Embryonic facial prominence (tissue), 1 donor: ENCODE measurements at regions not wholly inside any gene's neighbourhood (a gene's known extent, or its start where the extent isn't known, plus 50 kb on each side); places are given as distances from the start of the nearest gene placed in this dataset.
"Not testable (repeated sequence)": the region's sequence is repeated elsewhere in the genome, so short reads cannot be mapped to it uniquely, and the experiment has no call there.

Experiments
- DNase-seq: peaks from one replicate; pipeline ENCODE4 v3.0.0-alpha.2; 2016; ENCODE audit errors: extremely low spot score

DNA sequence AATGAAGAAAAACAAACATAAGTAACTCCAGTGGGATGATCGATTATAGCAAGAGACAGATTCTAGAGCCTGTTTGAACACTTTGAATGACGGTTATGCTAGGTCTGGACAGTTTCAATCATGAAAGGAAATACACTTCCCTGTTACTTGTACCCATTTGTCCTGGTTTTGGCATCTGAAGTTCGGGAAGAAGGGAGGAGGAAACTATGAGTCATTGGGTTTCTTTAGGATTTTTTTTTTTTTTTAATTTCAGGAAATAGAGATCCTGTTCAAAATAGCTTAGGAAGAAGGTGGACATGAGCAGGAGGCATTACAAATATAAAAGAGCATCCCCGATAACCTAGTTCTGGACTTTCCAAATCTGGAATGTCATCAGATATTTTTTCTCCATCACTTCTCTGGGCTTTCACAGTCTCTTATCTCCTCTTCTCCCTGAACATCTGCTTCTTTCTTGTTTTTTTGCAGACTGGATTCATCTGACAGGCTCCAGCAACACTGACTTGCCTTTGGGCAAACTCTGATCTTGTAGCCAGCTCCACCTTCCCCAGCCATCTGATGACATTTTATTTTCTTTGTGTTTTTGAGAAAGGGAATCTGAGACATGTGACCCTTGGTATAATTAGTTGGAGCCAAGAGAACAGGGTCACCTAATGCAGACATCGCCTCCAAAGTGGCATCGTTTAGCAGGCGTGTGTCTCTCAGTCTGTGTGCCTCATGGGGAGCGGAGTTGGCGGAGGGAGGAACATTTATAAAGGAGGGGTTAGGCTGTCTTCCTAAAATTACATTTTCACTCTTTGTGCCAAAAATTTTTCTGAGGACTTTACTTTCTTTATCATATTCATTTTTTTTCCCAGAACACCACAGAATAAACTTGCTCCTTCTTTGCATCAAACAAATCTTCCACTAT lies 195.3 kb upstream of the EPHA4 start:
- no peak for DNase-seq

DNA sequence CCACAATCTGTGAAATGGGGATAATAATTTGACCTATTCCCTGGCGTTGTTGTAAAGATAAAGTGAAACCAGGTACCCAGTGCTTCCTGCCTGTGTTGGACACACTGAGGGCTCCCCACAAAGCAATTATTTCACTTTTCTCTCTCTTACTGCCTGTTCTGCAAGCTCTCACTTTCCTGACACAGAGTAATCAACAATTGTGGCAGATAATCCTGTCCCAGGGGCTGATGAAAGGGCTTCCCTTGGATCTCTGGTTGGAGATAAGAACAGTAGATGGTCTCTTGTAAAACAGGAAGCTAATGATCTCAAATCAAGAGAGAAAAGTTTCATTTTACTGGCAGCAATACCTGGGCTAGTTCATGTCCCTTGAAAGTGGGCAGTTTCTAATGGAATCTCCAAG lies 190.4 kb upstream of the EPHA4 start:
- no peak for DNase-seq

DNA sequence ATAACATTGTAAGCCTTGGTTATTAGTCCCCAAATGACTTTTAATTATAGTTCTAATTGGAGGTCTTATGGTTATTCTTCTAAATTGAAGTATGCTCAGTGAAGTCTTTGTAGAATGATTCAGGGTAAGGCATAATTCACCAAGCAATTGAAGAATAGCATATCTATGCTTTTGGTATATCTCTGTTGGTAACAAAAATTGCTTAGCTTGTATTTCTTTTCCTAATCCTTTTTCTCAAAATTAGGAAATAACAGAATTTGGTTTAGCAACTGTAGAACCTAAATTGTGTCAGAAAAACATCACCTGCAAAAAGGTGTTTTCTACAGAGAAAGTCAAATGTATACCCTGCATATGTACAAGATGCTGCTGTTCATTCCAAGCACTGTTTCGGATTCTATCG lies 189.2 kb upstream of the EPHA4 start:
- no peak for DNase-seq

DNA sequence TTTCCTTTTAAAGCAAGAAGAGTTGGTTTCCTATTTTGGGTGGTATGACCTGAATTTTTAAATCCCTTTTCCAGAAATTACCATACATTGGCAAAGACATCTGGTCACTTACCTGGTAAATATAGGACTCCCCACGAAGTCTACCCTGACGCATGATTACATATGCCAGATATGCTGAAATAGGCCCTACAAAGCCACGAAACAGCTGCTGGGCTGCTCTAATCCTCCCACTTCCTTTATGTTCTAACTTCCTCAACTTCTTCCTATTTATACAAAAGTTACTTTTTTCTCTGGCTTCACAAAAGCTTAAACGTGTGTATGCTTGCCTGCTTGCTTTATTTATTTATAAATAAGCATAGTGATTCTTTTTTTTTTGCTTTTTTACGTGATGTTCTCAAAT lies 186.0 kb upstream of the EPHA4 start:
- no peak for DNase-seq

DNA sequence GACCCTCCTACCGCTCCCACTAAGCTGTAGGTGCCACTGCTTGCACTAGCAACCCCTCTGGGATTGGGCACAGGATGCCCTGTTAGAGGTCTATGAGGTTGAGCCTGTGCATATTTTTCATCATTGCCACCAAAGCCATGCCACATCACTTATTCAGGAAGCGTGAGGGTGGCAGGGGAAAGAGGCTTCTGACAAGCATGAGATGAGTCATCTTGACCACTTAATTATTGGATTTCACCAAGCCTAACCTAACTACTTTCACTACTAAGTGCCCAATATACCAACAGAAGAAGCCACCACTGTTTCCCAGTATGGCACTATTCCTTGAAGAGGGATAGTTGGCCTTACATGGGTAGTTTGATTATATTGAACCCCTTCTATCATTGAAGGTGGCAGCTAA lies 181.3 kb upstream of the EPHA4 start:
- no peak for DNase-seq

DNA sequence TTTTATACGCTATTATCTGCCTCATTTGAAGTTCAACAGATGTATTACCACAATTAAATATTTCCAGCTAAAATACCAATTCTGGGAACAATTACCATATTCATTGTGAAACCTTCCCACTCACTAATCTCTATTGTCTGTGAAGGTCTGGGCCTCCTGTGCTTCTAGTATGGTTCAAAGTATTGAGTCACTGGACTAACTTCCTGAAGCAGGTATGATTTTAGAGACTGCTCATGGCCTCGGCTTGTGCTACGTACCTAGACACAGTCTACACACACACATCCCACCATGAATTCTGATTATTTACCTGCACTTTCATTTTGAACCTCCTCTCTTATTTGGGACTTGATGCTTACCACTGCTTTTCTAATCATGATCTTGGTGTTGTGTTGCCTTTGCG lies 180.7 kb upstream of the EPHA4 start:
- DNase-seq = no peak

DNA sequence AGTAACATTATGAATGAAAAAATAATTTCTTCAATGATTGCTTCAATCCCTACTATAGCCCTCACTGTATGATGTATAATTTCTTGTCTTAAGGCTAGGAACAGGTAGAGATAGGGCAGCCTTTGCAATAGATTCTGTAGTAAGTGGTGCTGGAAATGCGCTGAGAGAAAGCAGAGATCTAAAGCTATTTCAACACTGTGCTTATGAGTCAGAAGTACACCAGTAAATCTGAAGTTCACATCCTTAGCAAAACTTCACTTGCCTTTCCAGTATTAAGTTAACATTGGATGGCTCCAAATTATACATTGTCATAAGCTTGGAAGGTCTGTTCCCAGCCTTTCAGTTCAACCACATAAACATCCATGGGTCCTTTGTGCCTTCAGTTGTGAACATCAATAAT lies 178.2 kb upstream of the EPHA4 start:
- DNase-seq = no peak

DNA sequence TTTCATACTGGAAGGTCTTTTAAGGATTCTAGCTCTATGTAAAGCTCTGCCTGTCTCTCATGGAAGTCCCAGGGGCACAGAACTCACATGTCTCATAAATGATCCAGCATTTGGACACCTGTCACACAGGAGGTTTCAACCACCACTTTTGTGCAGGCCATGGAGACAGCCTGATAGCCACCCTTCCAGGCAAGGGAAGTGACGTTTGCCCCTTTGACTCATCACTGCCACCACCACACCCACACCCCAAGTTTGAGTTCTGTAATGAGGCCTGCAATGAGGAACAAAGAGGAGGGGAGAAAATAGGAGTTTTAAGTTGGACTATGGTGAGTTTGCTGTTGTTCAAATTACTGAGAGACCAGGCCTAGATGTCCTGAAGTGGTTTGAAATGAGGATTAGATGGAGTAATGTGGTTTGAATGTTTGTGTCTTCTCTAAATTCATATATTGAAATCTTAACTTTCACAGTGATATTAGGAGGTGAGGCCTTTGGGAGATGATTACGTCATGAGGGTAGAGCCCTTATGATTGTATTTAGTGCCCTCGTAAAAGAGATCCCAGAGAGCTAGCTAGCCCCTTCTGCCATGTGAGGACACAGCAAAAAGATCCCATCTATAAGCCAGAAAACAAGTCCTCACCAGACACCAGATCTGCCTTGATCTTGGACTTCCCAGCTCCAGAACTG lies 175.3 kb upstream of the EPHA4 start:
- DNase-seq = no peak

DNA sequence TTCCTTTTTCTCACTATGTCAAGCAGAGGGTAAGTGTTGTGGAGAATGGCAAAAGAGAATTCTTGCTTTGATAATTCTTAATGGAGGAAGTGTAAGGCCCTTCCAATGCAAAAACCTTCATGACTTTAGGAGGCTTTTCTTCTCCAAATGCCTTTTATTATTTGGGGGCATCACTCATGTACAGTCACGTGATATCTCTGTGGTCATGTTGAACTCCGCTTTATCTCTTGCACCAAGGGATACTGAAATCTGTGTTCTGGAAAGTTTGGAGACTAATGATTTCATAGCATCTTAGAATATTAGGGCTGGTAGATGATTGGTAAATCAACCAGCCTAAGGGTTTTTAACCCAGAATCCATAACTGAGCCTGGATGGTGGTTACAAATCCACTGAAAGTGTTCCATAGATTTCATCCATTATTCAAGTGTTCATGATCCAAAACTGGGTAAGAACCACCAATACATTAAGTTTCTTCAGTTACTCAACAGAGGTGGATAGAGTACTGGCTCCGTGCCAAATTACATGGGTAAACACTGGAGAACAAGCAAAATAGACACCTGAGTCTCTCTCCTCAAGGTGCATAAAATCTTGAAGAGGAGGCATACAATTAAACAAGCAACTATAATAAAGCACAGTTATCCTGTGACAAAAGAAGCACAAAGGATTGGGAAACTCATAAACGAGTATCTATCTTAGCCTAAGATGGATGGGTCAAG lies 169.6 kb upstream of the EPHA4 start:
- DNase-seq = no peak

DNA sequence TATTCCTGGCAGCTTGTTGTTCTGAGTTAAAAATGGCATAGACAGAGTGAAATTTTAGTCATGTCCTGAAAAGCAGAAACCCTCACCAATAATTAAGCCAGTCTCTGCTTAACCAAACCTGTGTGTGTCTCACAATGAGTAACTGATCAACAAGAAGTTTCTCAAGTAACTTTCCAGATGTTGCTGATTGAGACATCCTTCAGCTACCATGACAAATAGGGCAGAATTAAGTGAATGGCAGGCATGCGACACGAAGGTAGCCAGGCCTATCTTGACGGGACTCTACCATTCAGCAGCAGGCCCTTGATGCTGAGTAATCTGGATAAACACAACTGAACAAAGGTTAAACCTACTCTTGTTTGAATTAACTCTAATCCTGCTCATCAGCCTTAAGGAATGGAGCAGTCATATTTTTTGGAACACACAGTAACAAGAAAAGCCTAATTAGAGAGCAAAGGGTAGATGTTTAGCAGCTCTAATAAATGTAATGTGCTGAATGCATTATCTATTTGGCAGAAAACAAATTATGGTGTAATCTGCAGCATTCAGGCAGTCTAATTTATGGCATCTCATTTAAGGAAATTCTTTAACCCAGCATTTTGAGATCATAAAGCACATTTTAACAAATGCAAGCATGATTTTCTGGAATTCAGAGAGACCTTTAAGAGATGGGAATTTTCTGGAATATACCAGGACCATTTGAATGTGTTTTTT lies 159.5 kb upstream of the EPHA4 start:
- no peak for DNase-seq

DNA sequence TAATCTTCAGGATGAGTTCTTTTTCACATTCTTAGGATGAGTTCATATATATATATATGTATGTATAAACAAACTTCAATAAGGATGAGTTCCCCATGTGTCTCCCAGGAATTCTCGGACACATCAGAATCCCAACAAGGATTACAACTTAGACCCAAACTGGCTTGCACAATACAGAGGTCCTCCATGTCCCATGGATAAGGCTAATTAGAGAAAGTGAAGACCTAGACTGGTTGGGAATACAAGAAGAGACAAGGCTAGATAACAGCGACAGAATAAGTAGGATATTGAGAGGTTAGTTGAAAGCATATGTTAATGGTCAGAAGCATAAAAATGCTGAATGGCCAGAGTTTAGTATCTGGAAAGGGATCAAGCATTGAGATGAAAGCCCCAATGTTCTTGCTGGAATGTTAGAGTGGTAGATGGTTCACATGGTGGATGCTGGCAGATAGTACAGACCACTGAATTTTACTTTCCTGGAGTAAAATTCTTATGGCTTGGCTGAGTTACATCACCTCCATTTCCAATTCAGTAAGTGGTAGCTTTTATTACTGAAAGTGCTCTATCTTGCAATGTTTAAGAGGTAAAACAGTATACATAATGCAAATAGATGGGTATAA lies 154.9 kb upstream of the EPHA4 start:
- no peak for DNase-seq

DNA sequence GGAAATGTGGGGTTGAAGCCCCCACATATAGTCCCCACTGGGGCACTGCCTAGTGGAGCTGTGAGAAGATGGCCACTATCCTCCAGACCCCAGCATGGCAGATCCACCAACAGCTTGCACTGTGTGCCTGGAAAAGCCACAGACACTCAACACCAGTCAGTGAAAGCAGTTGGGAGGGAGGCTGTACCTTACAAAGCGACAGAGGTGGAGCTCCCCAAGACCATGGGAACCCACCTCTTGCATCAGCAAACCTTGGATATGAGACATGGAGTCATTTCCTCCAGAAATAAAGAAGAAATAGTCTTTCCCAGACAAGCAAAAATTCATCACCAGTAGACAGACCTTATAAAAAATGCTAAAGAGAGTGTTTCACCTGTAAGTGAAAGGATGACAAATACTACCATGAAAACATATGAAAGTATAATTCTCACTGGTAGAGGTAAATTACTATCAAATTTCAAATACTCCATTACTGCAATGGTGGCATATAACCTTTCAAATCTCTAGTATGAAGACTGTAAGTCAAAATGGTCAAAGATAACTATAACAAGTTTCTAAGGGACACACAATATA lies 152.6 kb upstream of the EPHA4 start:
- DNase-seq = no peak

DNA sequence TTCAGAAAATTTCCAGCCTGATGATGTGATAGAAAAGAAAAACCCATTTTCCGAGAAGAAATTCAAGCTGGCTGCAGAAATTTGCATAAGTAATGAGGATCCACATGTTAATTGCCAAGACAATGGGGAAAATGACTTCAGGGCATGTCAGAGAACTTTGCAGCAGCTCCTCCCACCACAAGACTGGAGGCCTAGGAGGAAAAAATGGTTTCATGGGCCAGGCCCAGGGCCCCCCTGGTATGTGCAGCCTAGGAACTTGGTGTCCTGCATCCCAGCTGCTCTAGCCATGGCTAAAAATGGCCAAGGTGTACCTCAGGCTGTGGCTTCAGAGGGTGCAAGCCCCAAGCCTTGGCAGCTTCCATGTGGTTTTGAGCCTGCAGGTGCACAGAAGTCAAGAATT lies 152.0 kb upstream of the EPHA4 start:
- DNase-seq = not testable (repeated sequence)

DNA sequence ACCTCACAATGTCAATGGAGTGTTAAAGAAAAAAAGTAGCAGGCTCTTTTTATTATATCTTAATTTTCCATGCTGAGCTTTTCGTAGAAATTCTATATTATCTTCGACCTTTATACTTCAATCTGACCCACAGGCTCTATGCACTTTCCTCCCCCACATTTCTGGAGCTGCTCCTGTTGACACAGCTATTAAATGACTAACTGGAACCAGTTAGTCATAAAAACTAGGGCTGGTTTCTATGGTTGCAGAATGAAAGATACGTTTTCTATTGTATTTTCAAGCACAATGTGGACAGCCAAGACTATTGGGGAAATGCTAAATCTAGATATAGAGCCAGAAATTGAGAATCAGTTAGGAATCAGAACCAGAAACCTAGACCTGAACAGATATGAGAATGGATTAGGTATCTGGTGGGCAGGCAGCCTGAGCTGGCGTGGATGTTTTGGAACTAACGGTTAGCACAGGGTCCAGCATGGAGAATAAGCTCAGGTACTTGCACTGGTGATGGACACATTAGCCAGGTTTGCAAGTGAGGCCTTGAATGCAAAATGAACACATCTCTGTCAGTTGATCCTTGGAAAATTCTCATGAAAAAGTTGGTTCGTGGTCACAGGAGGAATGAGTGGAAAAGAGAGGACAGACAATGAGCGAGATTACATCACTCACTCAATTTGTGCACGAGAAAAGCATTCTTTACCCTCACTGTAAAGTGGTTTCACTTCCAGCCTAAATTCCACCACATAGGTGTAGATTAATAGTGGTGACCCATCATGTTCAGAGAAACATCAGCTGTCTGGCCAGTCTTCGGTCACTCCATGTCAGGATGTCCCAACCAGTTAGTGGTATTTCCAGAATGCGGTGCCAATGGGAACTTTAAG lies 144.6 kb upstream of the EPHA4 start:
- DNase-seq = no peak

DNA sequence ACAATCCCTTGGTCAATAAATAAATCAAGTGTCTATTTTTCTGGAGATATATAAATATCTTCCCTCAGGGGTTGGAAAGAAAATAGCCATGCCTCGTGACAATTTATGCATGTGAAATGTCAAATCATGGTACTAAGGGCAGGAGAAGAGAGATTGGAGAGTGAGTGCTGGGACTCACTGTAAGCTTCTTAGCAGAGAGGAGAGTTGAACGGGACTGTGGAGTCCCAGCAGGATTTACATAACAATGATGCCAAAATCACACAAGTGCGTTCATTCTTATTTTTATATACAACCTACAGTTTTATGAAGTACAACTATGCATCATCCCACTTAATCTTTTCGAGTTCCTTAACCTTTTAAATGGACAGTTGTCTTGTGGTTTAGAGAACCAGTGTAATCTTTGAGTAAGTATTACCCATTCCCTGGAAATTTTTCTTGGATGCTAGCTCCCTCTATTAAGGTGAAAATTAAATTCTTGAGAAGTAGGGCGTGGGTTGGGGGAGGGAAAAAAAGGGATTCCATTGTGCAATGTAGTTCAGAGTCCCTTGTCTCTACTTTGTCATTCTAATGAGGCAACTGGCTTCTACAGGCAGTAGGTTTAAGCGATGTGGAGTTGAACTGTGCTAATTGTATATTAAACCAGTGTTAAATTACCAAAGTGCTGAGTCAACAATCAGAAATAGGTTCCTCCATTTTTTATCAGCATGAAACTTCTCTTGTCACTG lies 143.6 kb upstream of the EPHA4 start:
- no peak for DNase-seq

DNA sequence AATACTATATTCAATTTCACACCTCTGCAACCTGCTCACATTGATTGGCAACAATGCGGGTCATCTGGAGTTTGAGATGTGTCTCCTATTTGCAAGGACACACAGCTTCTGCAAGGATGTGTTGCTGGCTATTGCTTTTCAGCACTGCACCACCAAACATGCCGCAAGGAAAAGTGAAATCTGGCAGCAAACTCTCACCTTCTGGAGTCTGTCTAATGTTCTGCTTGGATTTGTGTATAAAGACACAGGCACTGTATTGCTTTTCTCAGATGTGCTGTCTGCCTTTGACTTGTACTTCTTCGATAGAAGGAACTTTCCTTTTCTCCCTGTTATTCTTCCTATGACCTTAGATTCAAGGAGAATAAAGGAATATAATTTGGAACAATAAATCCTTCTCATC lies 138.6 kb upstream of the EPHA4 start:
- DNase-seq = no peak

DNA sequence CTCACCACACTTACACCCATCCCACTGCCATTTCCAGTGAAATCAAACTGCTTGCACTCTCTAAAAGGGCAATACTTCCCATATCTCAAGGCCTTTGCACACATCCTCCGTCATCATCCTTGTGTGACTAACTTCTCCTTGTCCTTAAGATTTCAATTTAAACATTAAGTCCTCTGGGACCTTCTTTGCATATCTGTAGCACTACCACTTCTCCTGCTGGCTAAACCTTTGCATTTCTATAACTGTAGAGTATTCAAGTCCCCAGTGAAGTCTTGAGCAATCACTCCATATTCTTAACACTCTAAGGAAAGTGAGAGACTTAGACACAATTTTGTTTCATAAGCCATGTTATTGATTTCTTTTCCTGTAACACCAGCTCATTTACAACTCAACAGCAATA lies 136.8 kb upstream of the EPHA4 start:
- no peak for DNase-seq

DNA sequence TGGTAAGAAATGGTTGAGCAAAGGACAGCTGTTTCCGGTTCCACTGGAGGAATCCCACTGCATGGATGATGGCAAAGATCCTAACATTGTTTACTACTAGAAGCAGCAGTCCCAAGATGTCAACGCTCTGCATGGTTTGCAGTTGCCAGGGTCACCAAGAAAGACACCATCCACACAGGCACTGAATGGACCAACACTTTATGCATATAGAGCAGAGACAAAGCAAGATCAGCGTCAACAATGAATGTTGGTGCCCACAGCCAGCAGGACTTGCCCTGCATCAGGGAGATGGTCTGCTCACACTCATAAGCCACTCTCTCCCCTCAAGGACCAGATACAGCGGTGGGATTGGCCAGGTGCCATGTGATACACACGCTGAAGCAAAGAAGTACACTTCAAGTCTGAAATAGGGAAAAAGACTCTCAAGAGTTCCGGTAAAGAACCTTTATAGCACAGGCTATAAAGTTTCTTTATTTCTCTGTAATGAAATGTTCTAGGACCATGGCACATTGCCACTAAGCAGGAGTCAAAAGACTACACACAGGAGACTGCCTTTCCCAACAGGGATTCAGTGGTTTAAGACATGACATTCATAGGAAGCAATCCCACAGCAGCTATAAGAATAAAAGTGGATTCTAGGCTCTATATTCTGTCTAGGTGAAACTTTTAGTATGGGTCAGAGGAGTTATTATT lies 133.2 kb upstream of the EPHA4 start:
- DNase-seq = no peak

DNA sequence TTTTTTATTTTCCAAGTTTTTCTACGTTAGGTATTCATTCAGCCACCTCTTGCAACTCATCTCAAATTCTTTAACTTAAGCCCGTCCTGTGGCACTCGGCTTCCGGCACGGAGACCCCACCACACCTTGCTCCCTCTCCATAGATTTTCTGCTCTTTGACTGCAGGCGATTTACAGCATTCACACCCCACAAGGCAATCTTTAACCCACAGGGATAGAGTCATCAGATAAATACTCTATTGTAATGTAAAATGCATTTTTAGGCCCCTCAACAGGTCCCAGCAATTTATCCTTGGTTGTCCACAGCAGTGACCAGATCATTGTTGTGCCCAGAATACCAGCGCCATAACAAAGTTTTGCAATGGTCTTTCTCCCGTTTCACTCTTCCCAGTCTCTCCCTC lies 132.3 kb upstream of the EPHA4 start:
- no peak for DNase-seq
